PFSK-1 (cell line): ENCODE measurements at regions not wholly inside any gene's neighbourhood (a gene's known extent, or its start where the extent isn't known, plus 50 kb on each side); places are given as distances from the start of the nearest gene placed in this dataset.

ENCODE experiments used
- FOXP2 ChIP-seq: optimal IDR thresholded peaks from 2 replicates; pipeline ENCODE3; 2011; ENCODE audit warnings: borderline replicate concordance, control low read depth, inconsistent platforms; ENCODE audit not compliant: insufficient read depth; ENCODE audit errors: extremely low read length, extremely low read depth
- POLR2AphosphoS5 ChIP-seq: IDR thresholded peaks from 2 replicates; pipeline ENCODE4 v1.6.1; 2012; ENCODE audit warnings: low read depth, mild to moderate bottlenecking, control low read depth, low read length, moderate library complexity
- SIN3A ChIP-seq: IDR thresholded peaks from 2 replicates; pipeline ENCODE4 v1.6.1; 2012; ENCODE audit warnings: mild to moderate bottlenecking, low read length, moderate library complexity, borderline replicate concordance; ENCODE audit not compliant: insufficient read depth
- TAF1 ChIP-seq: IDR thresholded peaks from 2 replicates; pipeline ENCODE4 v1.6.1; 2012; ENCODE audit warnings: low read length, control low read depth, borderline replicate concordance; ENCODE audit not compliant: insufficient read depth
- TF ChIP-seq, protein P1 (sequence below), 2 experiments: IDR thresholded peaks; 2 replicates each; pipeline versions ENCODE4 v1.6.1 to v1.8.0; 2011 to 2012; ENCODE audit warnings: low read depth in 2 of 2, low read length in 2 of 2, control low read depth in 1 of 2, inconsistent platforms in 1 of 2, mild to moderate bottlenecking in 1 of 2, moderate library complexity in 1 of 2; ENCODE audit not compliant: insufficient read depth in 1 of 2

- no peak for TF ChIP-seq SIN3A
- TF ChIP-seq, protein P1, sequence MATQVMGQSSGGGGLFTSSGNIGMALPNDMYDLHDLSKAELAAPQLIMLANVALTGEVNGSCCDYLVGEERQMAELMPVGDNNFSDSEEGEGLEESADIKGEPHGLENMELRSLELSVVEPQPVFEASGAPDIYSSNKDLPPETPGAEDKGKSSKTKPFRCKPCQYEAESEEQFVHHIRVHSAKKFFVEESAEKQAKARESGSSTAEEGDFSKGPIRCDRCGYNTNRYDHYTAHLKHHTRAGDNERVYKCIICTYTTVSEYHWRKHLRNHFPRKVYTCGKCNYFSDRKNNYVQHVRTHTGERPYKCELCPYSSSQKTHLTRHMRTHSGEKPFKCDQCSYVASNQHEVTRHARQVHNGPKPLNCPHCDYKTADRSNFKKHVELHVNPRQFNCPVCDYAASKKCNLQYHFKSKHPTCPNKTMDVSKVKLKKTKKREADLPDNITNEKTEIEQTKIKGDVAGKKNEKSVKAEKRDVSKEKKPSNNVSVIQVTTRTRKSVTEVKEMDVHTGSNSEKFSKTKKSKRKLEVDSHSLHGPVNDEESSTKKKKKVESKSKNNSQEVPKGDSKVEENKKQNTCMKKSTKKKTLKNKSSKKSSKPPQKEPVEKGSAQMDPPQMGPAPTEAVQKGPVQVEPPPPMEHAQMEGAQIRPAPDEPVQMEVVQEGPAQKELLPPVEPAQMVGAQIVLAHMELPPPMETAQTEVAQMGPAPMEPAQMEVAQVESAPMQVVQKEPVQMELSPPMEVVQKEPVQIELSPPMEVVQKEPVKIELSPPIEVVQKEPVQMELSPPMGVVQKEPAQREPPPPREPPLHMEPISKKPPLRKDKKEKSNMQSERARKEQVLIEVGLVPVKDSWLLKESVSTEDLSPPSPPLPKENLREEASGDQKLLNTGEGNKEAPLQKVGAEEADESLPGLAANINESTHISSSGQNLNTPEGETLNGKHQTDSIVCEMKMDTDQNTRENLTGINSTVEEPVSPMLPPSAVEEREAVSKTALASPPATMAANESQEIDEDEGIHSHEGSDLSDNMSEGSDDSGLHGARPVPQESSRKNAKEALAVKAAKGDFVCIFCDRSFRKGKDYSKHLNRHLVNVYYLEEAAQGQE (IDR thresholded peaks at IDR 0.05; ENCODE audit: insufficient read depth in 1 of 2, low read depth in 2 of 2, low read length in 2 of 2): no peak
- no peak for TF ChIP-seq POLR2AphosphoS5
- TF ChIP-seq FOXP2: no peak
- no peak for TF ChIP-seq TAF1
These were observed 424.5 kb downstream of the SOX2 start for GRCh38 chr3:182136008-182136910.

GRCh38 chr3:182138393-182138792, 426.7 kb downstream of the SOX2 start:
- TF ChIP-seq FOXP2 (no peak), TAF1 (no peak), SIN3A (no peak), POLR2AphosphoS5 (no peak)
- TF ChIP-seq, protein P1 (IDR thresholded peaks at IDR 0.05; ENCODE audit: insufficient read depth in 1 of 2, low read depth in 2 of 2, low read length in 2 of 2): no peak

- no peak for TF ChIP-seq FOXP2
- TF ChIP-seq POLR2AphosphoS5: no peak
- no peak for TF ChIP-seq TAF1
- TF ChIP-seq, protein P1 (IDR thresholded peaks at IDR 0.05; ENCODE audit: insufficient read depth in 1 of 2, low read depth in 2 of 2, low read length in 2 of 2): no peak
- no peak for TF ChIP-seq SIN3A
These were observed 428.1 kb downstream of the SOX2 start for GRCh38 chr3:182139627-182140357.

DNA sequence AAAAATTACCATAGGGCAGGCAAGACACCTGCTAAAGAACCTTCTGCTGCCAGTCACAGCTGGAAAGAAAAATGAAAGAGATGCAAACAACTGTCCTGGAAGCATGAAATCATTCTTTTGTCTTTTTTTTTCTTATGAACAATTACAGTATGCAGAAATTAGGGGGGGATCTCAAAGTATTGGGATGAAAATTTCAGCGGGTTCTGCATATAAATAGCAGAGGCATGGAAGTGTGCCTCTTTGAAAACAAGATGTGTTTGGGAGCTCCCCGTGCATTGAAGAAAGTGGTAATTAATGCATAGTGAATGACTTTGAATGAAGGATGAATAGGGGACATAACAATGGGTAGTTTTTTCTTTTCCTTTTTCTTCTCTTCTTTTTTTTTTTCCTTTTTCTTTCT, 431.2 kb downstream of the SOX2 start:
- TF ChIP-seq POLR2AphosphoS5: no peak
- TF ChIP-seq FOXP2: no peak
- TF ChIP-seq SIN3A: no peak

- no peak for TF ChIP-seq SIN3A
These were observed 432.2 kb downstream of the SOX2 start for GRCh38 chr3:182143903-182144302.

DNA sequence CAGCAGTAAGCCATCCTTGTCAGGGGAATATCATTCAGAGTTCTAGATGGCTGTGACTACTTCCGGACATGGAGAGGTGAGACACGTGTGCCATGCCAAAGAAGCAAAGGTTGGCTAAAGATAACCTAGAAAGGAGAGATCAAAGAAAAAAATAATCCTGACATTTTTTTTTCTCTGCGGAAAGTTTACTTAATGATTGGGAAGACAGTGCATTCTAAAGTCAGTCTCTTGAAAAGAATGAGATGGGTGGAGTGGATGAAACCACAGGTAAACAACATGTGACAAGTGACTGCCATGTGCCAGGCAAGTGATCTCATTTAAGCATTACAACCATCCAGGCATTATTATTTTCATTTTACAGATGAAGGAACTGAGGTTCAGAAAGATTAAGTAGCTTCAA, 436.6 kb downstream of the SOX2 start:
- no peak for TF ChIP-seq POLR2AphosphoS5
- TF ChIP-seq, protein P1 (IDR thresholded peaks at IDR 0.05; ENCODE audit: insufficient read depth in 1 of 2, low read depth in 2 of 2, low read length in 2 of 2): no peak
- TF ChIP-seq TAF1: no peak
